ENCODE measurements at regions not wholly inside any gene's neighbourhood (a gene's known extent, or its start where the extent isn't known, plus 50 kb on each side); places are given as distances from the start of the nearest gene placed in this dataset.

DNA sequence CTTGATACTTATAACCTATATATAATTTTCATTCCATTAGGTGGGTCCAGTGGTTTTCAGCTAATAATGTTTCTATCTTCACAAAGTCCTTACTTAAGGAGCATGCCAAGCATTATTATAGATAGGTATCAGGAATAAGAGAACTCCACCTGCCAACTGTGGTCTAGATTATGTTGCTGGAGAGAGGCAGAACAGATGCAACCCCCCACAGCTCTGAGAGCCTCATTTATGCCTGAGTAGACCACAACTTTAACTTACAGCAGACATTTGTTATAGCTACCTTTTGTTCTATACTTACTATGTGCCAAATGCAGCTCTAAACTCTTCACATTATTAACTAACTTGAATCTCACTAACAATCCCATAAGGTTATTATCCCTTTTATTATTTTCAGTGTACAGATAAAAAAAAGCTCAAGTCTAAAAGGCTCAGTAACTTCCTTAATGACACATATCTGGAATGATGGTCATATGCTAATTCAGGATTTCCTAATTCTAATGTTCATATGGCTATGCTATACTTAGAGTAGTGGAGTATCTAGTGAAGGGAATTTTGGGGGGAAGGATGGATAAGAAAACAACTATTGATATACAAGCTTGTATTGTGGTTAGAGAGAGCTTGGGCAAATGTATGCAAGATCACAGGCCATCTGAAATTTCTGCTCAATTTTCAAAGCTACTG, 119.1 kb upstream of the RND3 start:
- DNase-seq, result no peak

DNA sequence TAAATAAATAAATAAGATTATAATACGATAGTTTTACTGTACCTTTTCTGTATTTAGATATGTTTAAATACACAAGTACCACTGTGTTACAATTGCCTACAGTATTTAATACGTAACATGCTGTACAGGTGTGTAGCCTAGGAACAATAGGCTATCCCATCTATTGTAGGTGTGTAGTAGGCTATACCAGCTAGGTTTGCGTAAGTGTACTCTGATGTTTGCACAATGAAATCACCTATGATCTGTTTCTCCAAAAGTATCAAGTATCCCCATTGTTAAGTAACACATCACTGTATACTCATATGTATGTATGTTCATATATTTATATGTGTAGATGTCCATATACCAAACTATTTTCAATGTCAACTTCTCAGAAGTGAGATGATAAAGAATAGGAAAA, 118.2 kb upstream of the RND3 start:
- no peak for DNase-seq

- DNase-seq, result no peak
Measured at GRCh38 chr2:150601280-150602038, 114.0 kb upstream of the RND3 start.

DNA sequence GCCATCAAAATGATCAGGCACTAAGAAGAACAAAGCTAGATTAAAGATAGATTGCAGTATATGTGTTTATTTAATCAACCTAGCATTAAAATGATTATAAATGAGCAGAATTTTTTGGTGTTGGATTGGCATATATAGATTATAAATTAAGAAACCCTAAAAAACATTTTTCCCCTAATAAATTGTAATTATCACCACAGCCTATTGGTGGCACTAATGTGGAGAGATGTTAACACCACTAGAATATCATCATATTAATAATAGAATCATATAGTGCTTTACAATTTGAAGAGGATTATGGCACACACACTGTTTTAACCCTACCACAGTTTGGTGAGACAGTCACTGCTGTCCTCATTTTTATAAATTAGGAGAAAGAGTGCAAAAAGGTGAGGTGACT, 112.4 kb upstream of the RND3 start:
- DNase-seq, result no peak

- no peak for DNase-seq
Measured at GRCh38 chr2:150598383-150598782, 110.9 kb upstream of the RND3 start.

GRCh38 chr2:150595803-150596470, 108.5 kb upstream of the RND3 start:
- DNase-seq, result no peak

GRCh38 chr2:150594299-150594698, 106.8 kb upstream of the RND3 start:
- DNase-seq, result no peak

DNA sequence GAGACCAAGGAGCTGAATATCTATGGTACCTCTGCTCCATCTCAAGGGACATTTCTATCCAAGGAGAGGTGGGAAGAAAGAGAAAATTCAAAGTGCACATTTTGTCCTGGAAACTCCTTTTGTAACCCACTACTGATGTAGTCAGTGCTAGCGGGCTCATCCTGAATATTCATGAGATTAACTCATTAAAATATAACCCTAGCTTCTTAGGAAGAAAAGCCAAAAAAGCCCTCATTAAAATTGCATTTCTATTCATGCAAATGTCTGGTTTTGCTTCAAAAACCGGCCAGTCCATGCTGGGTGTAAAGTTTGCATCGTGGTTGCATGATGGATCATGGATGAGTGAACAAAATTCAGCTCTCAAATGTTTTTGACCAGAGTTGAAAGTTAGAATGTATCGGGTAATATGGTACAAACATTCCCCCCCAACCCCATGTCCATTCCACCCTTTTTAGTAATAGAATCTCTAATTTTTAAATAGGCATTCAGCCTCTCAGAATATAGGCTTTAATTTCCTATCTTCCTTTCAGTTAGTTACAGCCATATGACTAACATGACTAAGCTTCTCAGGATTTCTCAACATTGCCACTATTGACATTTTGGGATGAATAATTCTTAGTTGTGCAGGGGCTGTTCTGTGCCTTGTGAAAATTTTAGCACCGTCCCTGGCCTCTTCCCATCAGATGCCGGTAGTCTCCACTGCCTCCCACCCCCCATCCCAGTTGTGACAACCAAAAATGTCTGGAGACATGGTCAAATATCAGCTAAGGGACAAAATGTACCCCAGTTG, 104.2 kb upstream of the RND3 start:
- no peak for DNase-seq

DNA sequence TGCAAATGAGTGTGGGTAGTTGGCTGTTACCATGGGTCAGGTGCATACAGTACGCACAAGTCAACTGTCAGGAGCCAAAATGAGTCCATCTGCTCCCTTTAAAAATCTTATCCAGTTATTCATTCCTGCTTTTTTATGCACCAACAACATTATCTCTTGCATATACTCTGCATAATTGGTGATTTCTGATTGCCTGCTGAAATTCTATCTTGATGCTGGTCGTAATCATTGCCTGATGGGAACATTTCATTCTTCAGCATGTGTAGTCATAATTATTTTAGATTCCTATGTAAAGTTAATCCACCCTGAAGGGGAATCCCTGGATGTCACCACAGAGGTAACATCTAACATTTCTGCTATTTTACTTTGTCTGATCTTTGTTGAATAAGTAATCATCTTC, 102.2 kb upstream of the RND3 start:
- no peak for DNase-seq

GRCh38 chr2:150588506-150588870, 101.0 kb upstream of the RND3 start:
- no peak for DNase-seq

DNA sequence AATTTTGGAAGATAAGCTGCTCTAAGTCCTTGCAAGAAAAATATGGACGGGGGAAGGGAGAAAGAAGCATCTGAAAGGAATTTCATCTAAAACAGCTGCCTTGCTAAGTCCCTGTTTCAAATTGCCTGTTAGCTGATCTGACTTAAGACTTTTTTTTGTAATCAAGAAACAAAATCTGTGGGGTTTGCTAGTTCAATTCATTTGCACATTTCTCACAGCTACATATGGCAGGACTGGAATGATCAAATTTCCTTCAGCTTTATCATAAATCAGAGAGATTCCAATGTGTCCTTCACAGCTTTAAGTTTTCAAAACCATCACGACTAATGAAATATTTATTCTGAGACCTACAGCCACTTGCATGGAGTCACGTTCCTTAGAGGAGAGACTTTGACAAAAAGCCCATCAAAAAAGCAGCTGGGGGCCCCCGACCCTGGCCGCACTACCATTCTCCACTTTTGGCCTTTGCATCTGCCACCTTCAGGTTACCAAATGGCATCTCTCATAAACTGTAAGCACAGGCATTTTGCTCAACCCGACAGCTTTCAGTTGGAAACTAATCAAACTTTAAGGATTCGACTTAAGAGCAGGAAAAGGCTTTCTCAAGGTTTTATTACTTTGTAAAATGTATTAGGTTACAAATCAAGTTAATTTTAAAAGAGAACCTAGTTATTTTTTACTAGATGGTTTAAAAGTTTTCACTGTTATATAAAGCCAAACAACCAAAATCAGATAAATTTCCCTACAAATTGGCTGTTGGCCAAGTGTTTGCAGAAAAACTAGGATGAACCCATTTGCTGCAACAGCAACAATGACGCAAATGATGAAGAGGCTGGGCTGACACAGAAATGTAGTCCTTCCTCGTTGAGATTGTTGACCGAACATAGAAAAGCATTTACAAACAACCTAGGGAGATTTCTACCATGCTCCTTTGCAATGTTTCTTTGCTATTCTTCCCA, 100.4 kb upstream of the RND3 start:
- DNase-seq, result no peak

DNA sequence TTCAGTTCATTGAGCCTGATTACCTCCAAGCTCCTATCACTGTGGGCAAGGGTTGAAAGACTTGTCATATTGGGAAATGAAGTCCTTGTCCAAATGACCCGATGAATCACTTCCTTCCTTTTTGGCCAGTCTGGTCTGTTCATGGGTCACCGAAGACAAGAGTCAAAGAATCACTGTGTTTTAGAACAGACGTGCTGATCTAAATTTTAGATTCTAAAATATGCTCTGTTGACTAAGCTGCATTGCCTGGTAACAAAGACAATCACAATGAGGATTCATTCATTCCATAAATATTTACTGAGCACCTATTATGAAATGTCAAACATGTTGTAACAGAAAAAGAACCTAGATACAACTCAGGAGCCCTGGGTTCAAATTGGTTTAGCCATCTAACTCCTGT, 99.4 kb upstream of the RND3 start:
- DNase-seq, result no peak

DNA sequence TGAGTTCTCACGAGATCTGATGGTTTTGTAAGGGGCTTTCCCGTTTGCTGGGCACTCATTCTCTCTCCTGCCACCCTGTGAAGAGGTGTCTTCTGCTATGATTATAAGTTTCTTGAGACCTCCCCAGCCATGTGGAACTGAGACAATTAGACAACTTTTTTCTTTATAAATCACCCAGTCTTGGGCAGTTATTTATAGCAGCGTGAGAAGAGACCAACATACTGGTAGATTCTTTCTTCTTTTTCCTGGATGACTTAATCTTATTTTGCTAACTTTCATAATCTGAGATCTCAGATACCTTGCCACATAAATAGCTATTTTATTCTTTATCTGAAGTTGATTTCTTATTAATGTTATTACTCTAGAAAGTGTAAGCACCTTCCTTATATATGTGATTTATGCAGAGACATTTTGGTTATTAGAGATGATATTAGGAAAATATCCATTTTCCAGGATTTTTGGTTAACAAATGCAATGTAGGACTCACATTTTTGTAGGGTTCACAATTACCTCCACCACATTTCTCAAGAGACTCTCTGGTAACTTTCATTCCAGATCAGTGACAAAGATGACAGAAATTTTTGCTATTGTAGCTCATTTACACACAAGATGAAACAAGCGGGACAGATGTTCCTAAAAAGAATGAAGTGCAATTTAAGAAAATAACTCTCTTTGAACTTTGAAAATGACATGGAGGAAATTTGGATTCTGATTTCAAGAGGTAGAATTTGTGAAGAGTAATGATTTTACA, 97.9 kb upstream of the RND3 start:
- no peak for DNase-seq

DNA sequence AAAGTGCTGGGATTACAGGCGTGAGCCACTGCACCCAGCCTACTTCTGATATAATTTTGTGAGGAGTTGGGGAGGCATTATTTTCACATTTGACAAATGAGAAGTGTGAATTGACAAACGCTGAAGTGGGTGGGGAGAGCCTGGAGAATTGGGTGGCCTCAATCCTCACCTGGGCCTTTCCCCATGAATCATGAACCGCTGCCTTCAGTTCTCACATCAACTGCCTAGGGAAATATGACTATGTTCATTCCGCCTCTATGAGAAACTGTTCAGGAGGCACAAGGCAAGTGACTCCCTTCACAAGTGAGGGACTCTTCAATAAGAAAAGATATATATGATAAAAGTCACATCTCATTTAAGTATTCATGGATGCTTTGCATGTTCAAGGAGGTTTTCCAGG, 96.6 kb upstream of the RND3 start:
- no peak for DNase-seq

DNA sequence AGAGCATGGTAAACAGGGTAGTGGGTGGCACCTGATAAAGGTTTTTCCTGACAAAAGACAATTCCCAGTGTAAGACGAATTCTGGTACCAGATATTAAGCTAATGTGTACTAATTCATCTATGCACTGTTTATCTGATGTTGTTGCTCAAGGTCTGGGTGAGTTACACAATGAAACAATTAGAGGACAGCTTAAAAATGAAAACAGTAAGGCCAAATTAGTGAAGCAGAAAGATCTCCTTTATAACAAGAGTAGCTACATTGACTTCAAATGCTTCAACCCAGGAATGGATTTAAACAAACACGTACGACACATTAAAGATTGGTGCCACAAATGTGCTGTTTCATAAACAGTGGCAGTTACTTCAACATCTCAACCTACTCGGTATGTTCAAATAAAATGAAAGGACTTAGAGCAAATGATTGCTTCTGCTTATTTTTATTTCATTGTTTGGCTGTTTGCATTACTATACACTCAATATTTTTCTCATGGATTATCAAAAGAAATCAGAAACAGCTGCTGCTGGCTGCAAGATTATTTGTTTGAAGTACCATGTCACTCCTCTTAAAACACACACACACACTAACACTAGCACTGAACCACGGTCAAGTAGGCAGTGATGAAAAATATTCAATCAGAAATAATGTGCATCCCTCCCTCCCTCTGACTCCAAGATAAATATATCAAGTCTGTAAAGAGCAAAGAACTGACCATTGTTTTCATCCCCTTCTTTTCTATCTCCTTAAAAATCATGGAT, 94.4 kb upstream of the RND3 start:
- DNase-seq, result no peak

- DNase-seq, result no peak
Measured at GRCh38 chr2:150578481-150578880, 91.0 kb upstream of the RND3 start.

DNA sequence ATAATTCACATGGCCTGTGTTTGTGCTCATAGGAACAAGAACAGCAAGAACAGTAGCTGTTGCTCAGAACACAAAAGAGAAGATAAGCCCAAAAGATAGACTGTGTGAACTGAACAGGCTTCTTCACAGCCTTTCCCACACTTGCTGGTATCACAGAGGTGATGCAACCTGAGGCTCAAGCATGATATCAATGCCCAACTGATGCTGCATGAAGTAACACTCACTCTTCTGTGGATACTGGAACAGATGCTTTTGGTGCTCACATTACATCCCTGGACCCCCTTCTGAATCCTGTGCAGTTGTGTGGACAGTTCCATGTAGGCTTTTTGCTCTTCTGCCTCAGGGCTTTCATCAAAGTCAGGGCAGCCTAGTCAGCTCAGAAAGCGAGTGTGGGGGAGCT, 88.4 kb upstream of the RND3 start:
- no peak for DNase-seq

DNA sequence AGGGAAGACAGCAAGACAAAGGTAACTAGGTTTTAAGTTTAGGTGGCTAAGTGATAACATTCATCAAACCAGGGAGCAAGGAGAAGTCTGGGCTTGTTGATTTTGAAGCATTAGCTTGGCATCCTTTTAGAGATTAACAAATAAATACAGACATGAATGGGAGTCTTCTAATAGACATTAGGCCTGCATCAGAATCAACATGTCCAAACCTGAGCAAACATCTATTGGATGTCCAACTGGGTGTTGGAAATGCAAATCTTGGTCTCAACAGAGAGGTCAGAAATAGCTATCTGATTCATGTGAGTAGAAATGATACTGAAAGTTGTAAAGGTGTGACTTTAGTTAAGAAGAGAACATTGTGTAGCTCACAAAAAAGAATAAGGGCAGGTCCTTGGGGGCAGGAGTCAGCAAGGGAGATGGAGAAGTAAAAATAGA, 85.5 kb upstream of the RND3 start:
- no peak for DNase-seq

GRCh38 chr2:150572194-150572766, 84.8 kb upstream of the RND3 start:
- DNase-seq, result no peak

- no peak for DNase-seq
Measured at GRCh38 chr2:150571121-150571520, 83.7 kb upstream of the RND3 start.
